Skeletal muscle tissue (tissue), 3 donors: ENCODE measurements at regions not wholly inside any gene's neighbourhood (a gene's known extent, or its start where the extent isn't known, plus 50 kb on each side); places are given as distances from the start of the nearest gene placed in this dataset.
"Not testable (repeated sequence)": the region's sequence is repeated elsewhere in the genome, so short reads cannot be mapped to it uniquely, and the experiment has no call there.

ENCODE experiments used
- H3K27ac ChIP-seq: one replicate; pipeline ENCODE4 v1.7.0; 2013; ENCODE audit warnings: mild to moderate bottlenecking, low read depth, low read length, inconsistent platforms
- H3K27me3 ChIP-seq, 3 donors: one replicate each; pipeline ENCODE4 v1.7.0; 2013; ENCODE audit warnings: low read length in 3 of 3; ENCODE audit not compliant: control insufficient read depth in 3 of 3, insufficient read depth in 3 of 3
- H3K36me3 ChIP-seq, 3 donors: one replicate each; pipeline ENCODE4 v1.7.0; 2013; ENCODE audit warnings: low read length in 3 of 3; ENCODE audit not compliant: control insufficient read depth in 3 of 3, insufficient read depth in 3 of 3
- H3K4me1 ChIP-seq, 3 donors: one replicate each; pipeline ENCODE4 v1.7.0; 2013; ENCODE audit warnings: low read length in 3 of 3, mild to moderate bottlenecking in 3 of 3; ENCODE audit not compliant: control insufficient read depth in 3 of 3, insufficient read depth in 3 of 3
- H3K4me3 ChIP-seq, 3 donors: one replicate each; pipeline ENCODE4 v1.7.0; 2013; ENCODE audit warnings: low read length in 3 of 3
- H3K9ac ChIP-seq, 3 donors: one replicate each; pipeline ENCODE4 v1.7.0; 2013; ENCODE audit warnings: low read length in 3 of 3, mild to moderate bottlenecking in 3 of 3, moderate library complexity in 2 of 3, low read depth in 1 of 3
- H3K9me3 ChIP-seq, 3 donors: one replicate each; pipeline ENCODE4 v1.7.0; 2013; ENCODE audit warnings: low read length in 3 of 3; ENCODE audit not compliant: control insufficient read depth in 3 of 3
- donor health status: Osteomylitis.

- Histone ChIP-seq H3K9me3 (no peaks in the 10 kb centered on the region), H3K4me1 (no peaks in the 10 kb centered on the region), H3K27ac (no peak overlapping the region), H3K27me3 (no peaks in the 10 kb centered on the region), H3K9ac (no peak overlapping the region), H3K4me3 (no peak overlapping the region), H3K36me3 (no peaks in the 10 kb centered on the region)
Measured at GRCh38 chr13:65783383-65783782, 1446.8 kb downstream of the PCDH9 start.

- not testable (repeated sequence) for H3K27ac ChIP-seq, H3K4me3 ChIP-seq, H3K4me1 ChIP-seq, H3K27me3 ChIP-seq, H3K9ac ChIP-seq, H3K9me3 ChIP-seq, H3K36me3 ChIP-seq
Measured at GRCh38 chr13:65771704-65772313, 1458.3 kb downstream of the PCDH9 start.

- Histone ChIP-seq H3K27me3 (no peaks in the 10 kb centered on the region), H3K9ac (no peak overlapping the region), H3K9me3 (peaks cover 0 to 5% (median 3%) of the 10 kb centered on the region in 3 donors), H3K36me3 (no peaks in the 10 kb centered on the region), H3K4me1 (no peaks in the 10 kb centered on the region), H3K4me3 (no peak overlapping the region), H3K27ac (no peak overlapping the region)
Measured at GRCh38 chr13:65768545-65768944, 1461.6 kb downstream of the PCDH9 start.

- no peaks in the 10 kb centered on the region for H3K9me3 ChIP-seq
- no peak overlapping the region for H3K9ac ChIP-seq
- H3K4me1 ChIP-seq = no peaks in the 10 kb centered on the region
- H3K4me3 ChIP-seq = no peak overlapping the region
- no peaks in the 10 kb centered on the region for H3K36me3 ChIP-seq
- no peaks in the 10 kb centered on the region for H3K27me3 ChIP-seq
- no peak overlapping the region for H3K27ac ChIP-seq
Measured at GRCh38 chr13:65763811-65764210, 1466.3 kb downstream of the PCDH9 start.

GRCh38 chr13:65762012-65762411 is 1468.1 kb downstream of the PCDH9 start:
- no peak overlapping the region for H3K27ac ChIP-seq
- H3K4me1 ChIP-seq = no peaks in the 10 kb centered on the region
- H3K9ac ChIP-seq = no peak overlapping the region
- no peak overlapping the region for H3K4me3 ChIP-seq
- H3K9me3 ChIP-seq = peaks cover 0 to 5% (median 0%) of the 10 kb centered on the region in 3 donors
- H3K36me3 ChIP-seq = no peaks in the 10 kb centered on the region
- no peaks in the 10 kb centered on the region for H3K27me3 ChIP-seq

- no peak overlapping the region for H3K27ac ChIP-seq
- no peak overlapping the region for H3K9ac ChIP-seq
Measured at GRCh38 chr13:65756071-65756671, 1474.0 kb downstream of the PCDH9 start.

GRCh38 chr13:65748227-65748626 is 1481.9 kb downstream of the PCDH9 start:
- H3K9ac ChIP-seq = no peak overlapping the region
- no peaks in the 10 kb centered on the region for H3K27me3 ChIP-seq
- no peaks in the 10 kb centered on the region for H3K9me3 ChIP-seq
- H3K4me1 ChIP-seq = no peaks in the 10 kb centered on the region
- no peak overlapping the region for H3K4me3 ChIP-seq
- no peak overlapping the region for H3K27ac ChIP-seq
- no peaks in the 10 kb centered on the region for H3K36me3 ChIP-seq

More at GRCh38 chr13:65756071-65756671, 1474.0 kb downstream of the PCDH9 start:
- no peaks in the 10 kb centered on the region for H3K36me3 ChIP-seq
- no peaks in the 10 kb centered on the region for H3K27me3 ChIP-seq
- H3K9me3 ChIP-seq = peaks cover 0 to 5% (median 4%) of the 10 kb centered on the region in 3 donors
- H3K4me1 ChIP-seq = no peaks in the 10 kb centered on the region
- H3K4me3 ChIP-seq = no peak overlapping the region

- Histone ChIP-seq H3K27me3 (no peaks in the 10 kb centered on the region), H3K4me3 (no peak overlapping the region), H3K27ac (no peak overlapping the region), H3K9ac (no peak overlapping the region), H3K9me3 (no peaks in the 10 kb centered on the region), H3K36me3 (no peaks in the 10 kb centered on the region), H3K4me1 (no peaks in the 10 kb centered on the region)
Measured at GRCh38 chr13:65746406-65746921, 1483.7 kb downstream of the PCDH9 start.

- no peaks in the 10 kb centered on the region for H3K4me1 ChIP-seq
- no peak overlapping the region for H3K9ac ChIP-seq
- H3K27me3 ChIP-seq = no peaks in the 10 kb centered on the region
- no peaks in the 10 kb centered on the region for H3K9me3 ChIP-seq
- no peak overlapping the region for H3K27ac ChIP-seq
- no peak overlapping the region for H3K4me3 ChIP-seq
- no peaks in the 10 kb centered on the region for H3K36me3 ChIP-seq
Measured at GRCh38 chr13:65744836-65745235, 1485.3 kb downstream of the PCDH9 start.

- Histone ChIP-seq H3K9ac (no peak overlapping the region), H3K4me1 (no peaks in the 10 kb centered on the region), H3K36me3 (no peaks in the 10 kb centered on the region), H3K27ac (no peak overlapping the region), H3K27me3 (no peaks in the 10 kb centered on the region), H3K4me3 (no peak overlapping the region), H3K9me3 (no peaks in the 10 kb centered on the region)
Measured at GRCh38 chr13:65733110-65733509, 1497.0 kb downstream of the PCDH9 start.
